SK-N-SH treated with all-trans-retinoic acid at 6 μM for 48 hours (cell line): ENCODE measurements at regions not wholly inside any gene's neighbourhood (a gene's known extent, or its start where the extent isn't known, plus 50 kb on each side); places are given as distances from the start of the nearest gene placed in this dataset.
A peak's percentile ranks its signal among the peaks of the same experiment; 100 is the strongest.

Source experiments
- ATAC-seq: fragments of 200-7000 bp; cut with Tn5 transposase; 3 replicates; pipeline ENCODE4 v1.9.1; 2020; ENCODE audit warnings: mild to moderate bottlenecking, moderate library complexity
- ARNTL ChIP-seq: fragments of 450-650 bp; formaldehyde crosslinking; IDR thresholded peaks from 2 replicates; pipeline ENCODE4 v1.5.0; 2020; ENCODE audit warnings: low read depth, mild to moderate bottlenecking, moderate library complexity, borderline replicate concordance
- BACH2 ChIP-seq: fragments of 250-450 bp; sonication (Bioruptor Pico); IDR thresholded peaks from 2 replicates; pipeline ENCODE4 v1.9.0; 2021; ENCODE audit warnings: mild to moderate bottlenecking, borderline replicate concordance
- CSDC2 ChIP-seq: fragments of 250-450 bp; sonication (Bioruptor Pico); IDR thresholded peaks from 2 replicates; pipeline ENCODE4 v1.5.0; 2020; ENCODE audit warnings: mild to moderate bottlenecking, moderate library complexity
- ESRRG ChIP-seq: fragments of 250-450 bp; sonication (Bioruptor Pico); IDR thresholded peaks from 2 replicates; pipeline ENCODE4 v1.6.1; 2021; ENCODE audit warnings: mild to moderate bottlenecking
- OSR1 ChIP-seq: fragments of 250-450 bp; sonication (Bioruptor Pico); IDR thresholded peaks from 2 replicates; pipeline ENCODE4 v1.8.0; 2022; ENCODE audit warnings: moderate library complexity, mild to moderate bottlenecking, inconsistent platforms
- PATZ1 ChIP-seq: fragments of 250-450 bp; sonication (Bioruptor Pico); IDR thresholded peaks from 2 replicates; pipeline ENCODE4 v1.8.0; 2020; ENCODE audit warnings: mild to moderate bottlenecking, moderate library complexity, borderline replicate concordance
- POU6F1 ChIP-seq: fragments of 250-450 bp; sonication (Bioruptor Pico); IDR thresholded peaks from 2 replicates; pipeline ENCODE4 v1.8.0; 2021; ENCODE audit warnings: low read depth, mild to moderate bottlenecking, moderate library complexity, borderline replicate concordance
- PPARA ChIP-seq: fragments of 250-450 bp; sonication (Bioruptor Pico); IDR thresholded peaks from 2 replicates; pipeline ENCODE4 v1.5.0; 2020; ENCODE audit warnings: mild to moderate bottlenecking, borderline replicate concordance
- RARB ChIP-seq: fragments of 250-450 bp; sonication (Bioruptor Pico); IDR thresholded peaks from 2 replicates; pipeline ENCODE4 v1.8.0; 2021; ENCODE audit warnings: mild to moderate bottlenecking, moderate library complexity
- SNAI2 ChIP-seq: fragments of 250-450 bp; sonication (Bioruptor Pico); IDR thresholded peaks from 2 replicates; pipeline ENCODE4 v1.5.0; 2020; ENCODE audit warnings: mild to moderate bottlenecking, moderate library complexity
- TCF4 ChIP-seq: fragments of 250-450 bp; sonication (Bioruptor Pico); IDR thresholded peaks from 2 replicates; pipeline ENCODE4 v1.8.0; 2021; ENCODE audit warnings: mild to moderate bottlenecking, moderate library complexity, borderline replicate concordance
- TOX ChIP-seq: fragments of 250-450 bp; sonication (Bioruptor Pico); IDR thresholded peaks from 2 replicates; pipeline ENCODE4 v1.8.0; 2021; ENCODE audit warnings: mild to moderate bottlenecking, moderate library complexity, borderline replicate concordance
- TSHZ2 ChIP-seq: fragments of 250-450 bp; sonication (Bioruptor Pico); IDR thresholded peaks from 2 replicates; pipeline ENCODE4 v1.5.0; 2020; ENCODE audit warnings: mild to moderate bottlenecking, moderate library complexity
- ZC3H10 ChIP-seq: fragments of 250-450 bp; sonication (Bioruptor Pico); IDR thresholded peaks from 2 replicates; pipeline ENCODE4 v1.5.1; 2021; ENCODE audit warnings: mild to moderate bottlenecking, moderate library complexity
- ZFP3 ChIP-seq: fragments of 250-450 bp; sonication (Bioruptor Pico); IDR thresholded peaks from 2 replicates; pipeline ENCODE4 v1.5.0; 2020; ENCODE audit warnings: mild to moderate bottlenecking, moderate library complexity
- ZFP30 ChIP-seq: fragments of 450-650 bp; formaldehyde crosslinking; IDR thresholded peaks from 2 replicates; pipeline ENCODE4 v1.5.0; 2022; ENCODE audit warnings: mild to moderate bottlenecking, moderate library complexity
- ZNF70 ChIP-seq: fragments of 450-650 bp; formaldehyde crosslinking; IDR thresholded peaks from 2 replicates; pipeline ENCODE4 v1.5.0; 2020; ENCODE audit warnings: mild to moderate bottlenecking, moderate library complexity
- ZNF8 ChIP-seq: fragments of 450-650 bp; formaldehyde crosslinking; IDR thresholded peaks from 2 replicates; pipeline ENCODE4 v1.5.0; 2020; ENCODE audit warnings: mild to moderate bottlenecking, moderate library complexity
- TF ChIP-seq, protein P1 (sequence below): fragments of 250-450 bp; sonication (Bioruptor Pico); IDR thresholded peaks from 2 replicates; pipeline ENCODE4 v1.5.1; 2020; ENCODE audit warnings: low read depth, mild to moderate bottlenecking, moderate library complexity
- TF ChIP-seq, protein P2 (sequence below): fragments of 250-450 bp; sonication (Bioruptor Pico); IDR thresholded peaks from 2 replicates; pipeline ENCODE4 v1.5.1; 2021; ENCODE audit warnings: mild to moderate bottlenecking, moderate library complexity

GRCh38 chr5:125065741-125066140 lies 319.3 kb upstream of the ZNF608 start:
- peak; percentile 44; the same call in 1 of the 3 replicates for ATAC-seq

GRCh38 chr5:125070961-125071360 lies 324.5 kb upstream of the ZNF608 start:
- TF ChIP-seq, protein P1, sequence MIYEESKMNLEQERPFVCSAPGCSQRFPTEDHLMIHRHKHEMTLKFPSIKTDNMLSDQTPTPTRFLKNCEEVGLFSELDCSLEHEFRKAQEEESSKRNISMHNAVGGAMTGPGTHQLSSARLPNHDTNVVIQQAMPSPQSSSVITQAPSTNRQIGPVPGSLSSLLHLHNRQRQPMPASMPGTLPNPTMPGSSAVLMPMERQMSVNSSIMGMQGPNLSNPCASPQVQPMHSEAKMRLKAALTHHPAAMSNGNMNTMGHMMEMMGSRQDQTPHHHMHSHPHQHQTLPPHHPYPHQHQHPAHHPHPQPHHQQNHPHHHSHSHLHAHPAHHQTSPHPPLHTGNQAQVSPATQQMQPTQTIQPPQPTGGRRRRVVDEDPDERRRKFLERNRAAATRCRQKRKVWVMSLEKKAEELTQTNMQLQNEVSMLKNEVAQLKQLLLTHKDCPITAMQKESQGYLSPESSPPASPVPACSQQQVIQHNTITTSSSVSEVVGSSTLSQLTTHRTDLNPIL (CRISPR knock-in tag) = no peak
- TF ChIP-seq POU6F1 (CRISPR knock-in tag) (no peak), RARB (no peak), TOX (CRISPR knock-in tag) (no peak), ZNF70 (CRISPR knock-in tag) (no peak), PPARA (CRISPR knock-in tag) (no peak), TSHZ2 (no peak), ARNTL (CRISPR knock-in tag) (no peak), ZC3H10 (CRISPR knock-in tag) (no peak), ZFP30 (CRISPR knock-in tag) (no peak), TCF4 (no peak)
- TF ChIP-seq, protein P2, sequence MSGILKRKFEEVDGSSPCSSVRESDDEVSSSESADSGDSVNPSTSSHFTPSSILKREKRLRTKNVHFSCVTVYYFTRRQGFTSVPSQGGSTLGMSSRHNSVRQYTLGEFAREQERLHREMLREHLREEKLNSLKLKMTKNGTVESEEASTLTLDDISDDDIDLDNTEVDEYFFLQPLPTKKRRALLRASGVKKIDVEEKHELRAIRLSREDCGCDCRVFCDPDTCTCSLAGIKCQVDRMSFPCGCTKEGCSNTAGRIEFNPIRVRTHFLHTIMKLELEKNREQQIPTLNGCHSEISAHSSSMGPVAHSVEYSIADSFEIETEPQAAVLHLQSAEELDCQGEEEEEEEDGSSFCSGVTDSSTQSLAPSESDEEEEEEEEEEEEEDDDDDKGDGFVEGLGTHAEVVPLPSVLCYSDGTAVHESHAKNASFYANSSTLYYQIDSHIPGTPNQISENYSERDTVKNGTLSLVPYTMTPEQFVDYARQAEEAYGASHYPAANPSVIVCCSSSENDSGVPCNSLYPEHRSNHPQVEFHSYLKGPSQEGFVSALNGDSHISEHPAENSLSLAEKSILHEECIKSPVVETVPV (CRISPR knock-in tag) = no peak
- TF ChIP-seq, all 23 proteins: peak for 0
- ATAC-seq = no peak

More at GRCh38 chr5:125065741-125066140, 319.3 kb upstream of the ZNF608 start:
- TF ChIP-seq OSR1 = no peak
- TF ChIP-seq ZC3H10 (CRISPR knock-in tag) = no peak
- no peak for TF ChIP-seq ZNF8 (CRISPR knock-in tag)

GRCh38 chr5:125073090-125073489 lies 326.7 kb upstream of the ZNF608 start:
- TF ChIP-seq TSHZ2 (no peak), ARNTL (CRISPR knock-in tag) (no peak), PPARA (CRISPR knock-in tag) (no peak), BACH2 (CRISPR knock-in tag) (no peak), ZFP3 (CRISPR knock-in tag) (no peak), SNAI2 (CRISPR knock-in tag) (no peak)
- no peak for ATAC-seq

DNA sequence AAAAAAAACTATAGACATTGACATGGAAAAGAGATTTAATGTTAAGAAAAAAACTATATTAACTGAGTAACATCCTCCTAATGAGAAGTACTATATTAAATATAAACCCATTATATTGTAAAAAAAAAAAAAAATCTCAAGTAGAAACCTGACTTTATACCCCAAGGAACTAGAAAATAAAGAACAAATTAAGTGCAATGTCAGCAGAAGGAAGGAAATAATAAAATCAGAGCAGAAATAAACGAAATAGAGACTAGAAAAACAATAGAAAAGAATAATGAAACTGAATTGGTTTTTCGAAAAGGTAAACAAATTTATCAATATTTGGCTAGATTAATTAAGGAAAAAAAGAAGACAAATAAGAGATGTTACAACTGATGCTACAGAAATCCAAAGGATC lies 329.1 kb upstream of the ZNF608 start:
- no peak for ATAC-seq
- TF ChIP-seq ESRRG (CRISPR knock-in tag) (no peak), ZNF70 (CRISPR knock-in tag) (no peak), TSHZ2 (no peak), TOX (CRISPR knock-in tag) (no peak), ZNF8 (CRISPR knock-in tag) (no peak), PPARA (CRISPR knock-in tag) (no peak), PATZ1 (CRISPR knock-in tag) (no peak), OSR1 (no peak), CSDC2 (CRISPR knock-in tag) (no peak), ZFP30 (CRISPR knock-in tag) (no peak)
